CD4-positive, alpha-beta T cell treated with Interleukin-12 subunit alpha and Interleukin-12 subunit beta, for 1 hour (primary cell): ENCODE measurements at regions not wholly inside any gene's neighbourhood (a gene's known extent, or its start where the extent isn't known, plus 50 kb on each side); places are given as distances from the start of the nearest gene placed in this dataset.

Experiments
- DNase-seq: peaks from one replicate; pipeline ENCODE4 v3.0.0-alpha.2; 2020

GRCh38 chr6:153207617-153208016 lies 76.5 kb upstream of the RGS17 start:
- no peak for DNase-seq

- no peak for DNase-seq
Measured at GRCh38 chr6:153207006-153207405, 75.9 kb upstream of the RGS17 start.

DNA sequence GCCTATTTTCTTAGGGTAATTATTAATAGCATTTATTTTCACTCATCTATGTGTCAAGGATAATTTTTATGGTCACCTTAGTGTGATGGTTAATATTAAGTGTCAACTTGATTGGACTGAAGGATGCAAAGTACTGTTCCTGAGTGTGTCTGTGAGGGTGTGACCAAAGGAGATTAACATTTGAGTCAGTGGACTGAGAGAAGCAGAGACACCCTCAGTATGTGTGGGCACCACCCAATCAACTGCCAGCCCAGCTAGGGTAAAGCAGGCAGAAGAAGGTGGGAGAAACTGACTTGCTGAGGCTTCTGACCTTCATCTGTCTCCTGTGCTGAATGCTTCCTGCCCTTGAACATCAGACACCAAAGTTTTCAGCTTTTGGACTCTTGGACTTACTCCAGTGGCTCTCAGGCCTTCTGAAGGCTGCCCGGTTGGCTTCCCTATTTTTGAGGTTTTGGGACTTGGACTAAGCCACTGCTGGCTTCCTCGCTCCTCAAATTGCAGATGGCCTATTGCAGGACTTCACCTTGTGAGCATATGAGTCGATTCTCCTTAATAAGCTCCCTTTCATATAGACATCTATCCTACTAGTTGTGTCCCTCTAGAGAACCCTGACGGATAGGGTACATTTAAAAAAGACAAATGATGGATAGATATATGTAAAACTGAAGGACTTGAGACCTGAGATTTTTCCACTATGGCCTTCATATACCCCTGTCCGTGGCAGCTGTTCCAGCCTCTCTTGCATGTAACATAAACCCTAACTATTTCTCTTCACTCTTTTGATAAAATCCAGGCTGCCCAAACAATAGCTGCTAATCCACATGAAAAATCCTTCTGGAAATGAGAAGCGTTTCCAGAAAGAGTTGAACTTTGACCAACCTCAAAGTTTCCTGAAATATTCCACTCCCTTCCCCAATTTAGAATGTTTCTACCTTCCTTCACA lies 62.1 kb upstream of the RGS17 start:
- no peak for DNase-seq

- DNase-seq = no peak
Measured at GRCh38 chr6:153183925-153184324, 52.8 kb upstream of the RGS17 start.
